ENCODE measurements at regions not wholly inside any gene's neighbourhood (a gene's known extent, or its start where the extent isn't known, plus 50 kb on each side); places are given as distances from the start of the nearest gene placed in this dataset.

- TF ChIP-seq ZNF462 (CRISPR knock-in tag; IDR thresholded peaks at IDR 0.05) (no peak), EZH2 (IDR thresholded peaks at IDR 0.05; ENCODE audit: low read depth, unreplicated experiment) (no peak), EZH2phosphoT487 (IDR thresholded peaks at IDR 0.05; ENCODE audit: unreplicated experiment) (no peak), NANOG (IDR thresholded peaks at IDR 0.05; ENCODE audit: borderline replicate concordance) (no peak)
Observed at GRCh38 chr12:118842866-118843265, 138.5 kb upstream of the SRRM4 start (continued).

- no peak overlapping the region for H3K27ac Mint-ChIP-seq
- no peaks in the 10 kb centered on the region for H3K27me3 ChIP-seq (ENCODE audit: insufficient read depth)
- H3K9me2 ChIP-seq (ENCODE audit: insufficient read depth) = peaks cover 4% of the 10 kb centered on the region; the same call in 1 of the 2 replicates
- H3K27me3 Mint-ChIP-seq (ENCODE audit: insufficient read depth, low read depth, poor library complexity) = peaks cover 1% of the 10 kb centered on the region
- DNase-seq (ENCODE audit: low spot score) = no peak
- H3K4me2 ChIP-seq = no peak overlapping the region
- H3K4me1 Mint-ChIP-seq = no peaks in the 10 kb centered on the region; the same call in 2 of the 3 replicates
- no peaks in the 10 kb centered on the region for H3K79me2 ChIP-seq (replicated peaks; ENCODE audit: insufficient read depth)
- no peak for ATAC-seq
- no peaks in the 10 kb centered on the region for H3F3A ChIP-seq (replicated peaks; ENCODE audit: low read depth)
- no peak overlapping the region for H3K27ac ChIP-seq (ENCODE audit: low read depth)
- H3K36me3 ChIP-seq (ENCODE audit: insufficient read depth) = no peaks in the 10 kb centered on the region
- H4K20me1 ChIP-seq (replicated peaks; ENCODE audit: insufficient read depth) = no peaks in the 10 kb centered on the region
- H3K4me1 ChIP-seq (ENCODE audit: insufficient read depth) = no peaks in the 10 kb centered on the region
- no peaks in the 10 kb centered on the region for H3K9me3 Mint-ChIP-seq
- H3K4me3 ChIP-seq = no peak overlapping the region
- no peak overlapping the region for H3K4me3 Mint-ChIP-seq
- no peak overlapping the region for H2AFZ ChIP-seq
- H3K36me3 Mint-ChIP-seq (ENCODE audit: low read depth) = no peaks in the 10 kb centered on the region
- TF ChIP-seq EZH2phosphoT487 (IDR thresholded peaks at IDR 0.05; ENCODE audit: unreplicated experiment) (no peak), ZNF462 (CRISPR knock-in tag; IDR thresholded peaks at IDR 0.05) (no peak), ETS1 (IDR thresholded peaks at IDR 0.05) (no peak), POLR2AphosphoS5 (IDR thresholded peaks at IDR 0.05; ENCODE audit: low read depth) (no peak)
Observed at GRCh38 chr12:118846416-118846815, 134.9 kb upstream of the SRRM4 start.

Measured in GM23338 (cell line).